ENCODE measurements at regions not wholly inside any gene's neighbourhood (a gene's known extent, or its start where the extent isn't known, plus 50 kb on each side); places are given as distances from the start of the nearest gene placed in this dataset.

- DNase-seq (ENCODE audit: extremely low spot score in 2 of 2), result no peak
- H3K4me3 ChIP-seq, result no peak overlapping the region
- no peaks in the 10 kb centered on the region for H3K4me1 ChIP-seq
- TF ChIP-seq CTCF (IDR thresholded peaks at IDR 0.05), result no peak
- TF ChIP-seq POLR2AphosphoS5 (IDR thresholded peaks at IDR 0.05; ENCODE audit: insufficient read depth in 1 of 2, low read depth in 1 of 2), result no peak
- TF ChIP-seq POLR2A (IDR thresholded peaks at IDR 0.05), result no peak
- H3K36me3 ChIP-seq, result no peaks in the 10 kb centered on the region
- H3K27me3 ChIP-seq, result no peaks in the 10 kb centered on the region
- H3K27ac ChIP-seq, result no peak overlapping the region
- H3K9me3 ChIP-seq, result no peaks in the 10 kb centered on the region
- intact Hi-C loops (cut with DNase I), result no loop called here
Observed at GRCh38 chr3:18853269-18853668, 295.0 kb upstream of the KCNH8 start.

GRCh38 chr3:18847583-18848197 is 300.6 kb upstream of the KCNH8 start:
- TF ChIP-seq POLR2AphosphoS5 (IDR thresholded peaks at IDR 0.05; ENCODE audit: insufficient read depth in 1 of 2, low read depth in 1 of 2) (no peak), POLR2A (IDR thresholded peaks at IDR 0.05) (no peak), CTCF (IDR thresholded peaks at IDR 0.05) (no peak)
- no peak for DNase-seq (ENCODE audit: extremely low spot score in 2 of 2)
- H3K4me1 ChIP-seq, result no peaks in the 10 kb centered on the region
- H3K27me3 ChIP-seq, result no peaks in the 10 kb centered on the region
- intact Hi-C loops (cut with DNase I), result no loop called here
- H3K27ac ChIP-seq, result no peak overlapping the region
- H3K9me3 ChIP-seq, result no peaks in the 10 kb centered on the region
- no peaks in the 10 kb centered on the region for H3K36me3 ChIP-seq
- H3K4me3 ChIP-seq, result no peak overlapping the region

- no peaks in the 10 kb centered on the region for H3K9me3 ChIP-seq
- TF ChIP-seq POLR2A (IDR thresholded peaks at IDR 0.05), result no peak
- no peak for TF ChIP-seq CTCF (IDR thresholded peaks at IDR 0.05)
- intact Hi-C loops (cut with DNase I), result no loop called here
Observed at GRCh38 chr3:18843983-18844382, 304.3 kb upstream of the KCNH8 start.

GRCh38 chr3:18843188-18843587 is 305.1 kb upstream of the KCNH8 start:
- Histone ChIP-seq H3K36me3 (no peaks in the 10 kb centered on the region), H3K27ac (no peak overlapping the region), H3K9me3 (no peaks in the 10 kb centered on the region), H3K4me1 (no peaks in the 10 kb centered on the region), H3K27me3 (no peaks in the 10 kb centered on the region), H3K4me3 (no peak overlapping the region)
- no peak for DNase-seq (ENCODE audit: extremely low spot score in 2 of 2)
- intact Hi-C loops (cut with DNase I), result no loop called here
- no peak for TF ChIP-seq CTCF (IDR thresholded peaks at IDR 0.05)
- TF ChIP-seq POLR2AphosphoS5 (IDR thresholded peaks at IDR 0.05; ENCODE audit: insufficient read depth in 1 of 2, low read depth in 1 of 2), result no peak

More at GRCh38 chr3:18843983-18844382, 304.3 kb upstream of the KCNH8 start:
- Histone ChIP-seq H3K27me3 (no peaks in the 10 kb centered on the region), H3K36me3 (no peaks in the 10 kb centered on the region), H3K27ac (no peak overlapping the region), H3K4me3 (no peak overlapping the region), H3K4me1 (no peaks in the 10 kb centered on the region)
- DNase-seq (ENCODE audit: extremely low spot score in 2 of 2), result no peak

- Histone ChIP-seq H3K4me3 (no peak overlapping the region), H3K36me3 (no peaks in the 10 kb centered on the region), H3K4me1 (no peaks in the 10 kb centered on the region), H3K9me3 (no peaks in the 10 kb centered on the region), H3K27me3 (no peaks in the 10 kb centered on the region), H3K27ac (no peak overlapping the region)
- intact Hi-C loops (cut with DNase I), result no loop called here
- TF ChIP-seq POLR2A (IDR thresholded peaks at IDR 0.05) (no peak), CTCF (IDR thresholded peaks at IDR 0.05) (no peak), POLR2AphosphoS5 (IDR thresholded peaks at IDR 0.05; ENCODE audit: insufficient read depth in 1 of 2, low read depth in 1 of 2) (no peak)
- DNase-seq (ENCODE audit: extremely low spot score in 2 of 2), result no peak
Observed at GRCh38 chr3:18841422-18842343, 306.6 kb upstream of the KCNH8 start.

All from vagina (tissue), 2 donors.